GM10266 (cell line): ENCODE measurements at regions not wholly inside any gene's neighbourhood (a gene's known extent, or its start where the extent isn't known, plus 50 kb on each side); places are given as distances from the start of the nearest gene placed in this dataset.

Experiments used
- DNase-seq: peaks from one replicate; pipeline ENCODE4 v3.0.0; 2012; ENCODE audit errors: extremely low spot score
- TF ChIP-seq, protein P1 (sequence below): IDR thresholded peaks from 2 replicates; pipeline ENCODE4 v1.5.1; 2012; ENCODE audit warnings: mild to moderate bottlenecking, low read depth; ENCODE audit not compliant: control insufficient read depth, insufficient read depth; ENCODE audit errors: missing control alignments

DNA sequence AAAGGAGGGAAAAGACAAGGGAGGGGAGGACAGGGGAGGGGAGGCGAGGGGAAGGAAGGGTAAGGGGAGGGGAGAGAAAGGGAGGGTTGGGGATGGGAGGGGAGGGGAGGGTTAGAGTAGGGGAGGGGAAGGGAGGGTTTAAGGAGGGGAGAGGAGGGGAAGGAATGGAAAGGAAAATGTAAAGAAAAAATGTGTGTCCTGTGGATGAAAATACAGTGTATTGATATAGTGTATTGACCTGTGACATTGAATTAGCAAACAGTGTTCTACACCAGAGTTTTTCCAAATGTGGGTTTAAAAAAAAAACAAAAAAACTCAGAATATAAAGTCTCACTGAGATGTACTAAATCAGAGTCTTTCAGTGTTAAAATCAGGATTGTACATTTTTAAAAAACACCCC lies 1279.8 kb upstream of the ADGRL2 start:
- no peak for DNase-seq
- TF ChIP-seq, protein P1, sequence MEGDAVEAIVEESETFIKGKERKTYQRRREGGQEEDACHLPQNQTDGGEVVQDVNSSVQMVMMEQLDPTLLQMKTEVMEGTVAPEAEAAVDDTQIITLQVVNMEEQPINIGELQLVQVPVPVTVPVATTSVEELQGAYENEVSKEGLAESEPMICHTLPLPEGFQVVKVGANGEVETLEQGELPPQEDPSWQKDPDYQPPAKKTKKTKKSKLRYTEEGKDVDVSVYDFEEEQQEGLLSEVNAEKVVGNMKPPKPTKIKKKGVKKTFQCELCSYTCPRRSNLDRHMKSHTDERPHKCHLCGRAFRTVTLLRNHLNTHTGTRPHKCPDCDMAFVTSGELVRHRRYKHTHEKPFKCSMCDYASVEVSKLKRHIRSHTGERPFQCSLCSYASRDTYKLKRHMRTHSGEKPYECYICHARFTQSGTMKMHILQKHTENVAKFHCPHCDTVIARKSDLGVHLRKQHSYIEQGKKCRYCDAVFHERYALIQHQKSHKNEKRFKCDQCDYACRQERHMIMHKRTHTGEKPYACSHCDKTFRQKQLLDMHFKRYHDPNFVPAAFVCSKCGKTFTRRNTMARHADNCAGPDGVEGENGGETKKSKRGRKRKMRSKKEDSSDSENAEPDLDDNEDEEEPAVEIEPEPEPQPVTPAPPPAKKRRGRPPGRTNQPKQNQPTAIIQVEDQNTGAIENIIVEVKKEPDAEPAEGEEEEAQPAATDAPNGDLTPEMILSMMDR, result no peak

DNA sequence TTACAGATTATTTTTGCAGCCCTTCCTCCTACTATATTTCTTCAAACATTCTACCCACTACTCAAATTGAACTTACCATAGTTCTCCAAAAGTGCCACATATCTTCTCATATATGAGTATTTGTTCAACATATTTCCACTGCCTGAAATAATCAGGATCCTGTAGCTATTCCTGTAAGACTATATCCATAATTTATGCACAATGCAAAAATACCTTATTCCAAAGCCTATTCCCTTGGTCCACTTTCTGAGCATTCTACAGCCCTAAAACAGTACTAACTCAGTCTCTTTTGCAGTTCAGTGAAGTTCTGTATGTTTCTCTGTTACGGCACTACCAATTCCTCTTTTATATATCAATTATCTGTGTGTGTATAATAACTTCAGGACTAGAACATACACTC lies 1283.7 kb upstream of the ADGRL2 start:
- TF ChIP-seq, protein P1, result no peak
- DNase-seq, result no peak

DNA sequence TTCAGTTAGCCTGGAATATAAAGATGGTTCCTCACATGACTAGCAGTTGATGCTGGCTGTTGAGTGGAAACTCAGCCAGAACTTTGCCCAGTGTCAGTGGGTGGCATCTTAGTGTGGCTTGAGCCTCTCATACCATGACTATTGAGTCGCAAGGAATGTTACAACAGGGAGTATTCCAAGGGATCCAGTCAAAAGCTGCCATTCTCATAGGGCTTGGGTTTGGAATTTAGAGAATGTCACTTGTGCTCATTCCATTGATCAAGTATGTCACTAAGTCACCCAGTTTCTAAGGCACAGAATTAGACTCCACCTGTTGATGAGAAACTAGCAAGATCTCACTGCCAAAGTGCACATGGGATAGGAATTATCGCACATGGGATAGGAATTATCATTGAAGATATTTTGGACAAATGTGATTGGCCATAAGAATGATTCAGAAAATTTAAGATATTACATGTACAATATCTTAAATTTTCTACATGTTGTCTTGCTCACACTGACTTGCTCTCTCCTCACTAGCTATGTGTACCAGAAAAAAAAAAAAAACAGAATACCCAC lies 1290.7 kb upstream of the ADGRL2 start:
- DNase-seq, result no peak
- TF ChIP-seq, protein P1, result no peak

DNA sequence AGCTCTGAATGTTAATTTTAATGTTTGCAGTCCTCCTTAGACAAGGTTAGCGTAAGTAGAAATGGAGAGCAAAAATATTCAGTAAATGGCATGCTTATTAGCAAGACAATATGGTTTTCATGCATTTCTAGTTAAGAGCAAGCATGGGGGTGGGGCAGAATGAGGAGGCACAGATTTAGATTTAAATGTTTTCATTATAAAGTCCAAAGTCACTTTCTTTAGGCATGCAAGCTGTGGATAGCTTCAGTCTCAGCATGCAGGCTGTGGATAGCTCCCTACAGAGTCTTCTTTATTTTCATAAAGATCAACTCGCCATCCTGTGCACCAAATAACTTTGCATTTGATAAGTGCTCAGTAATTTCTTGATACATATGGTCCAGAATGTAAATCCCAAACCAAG lies 1294.5 kb upstream of the ADGRL2 start:
- no peak for DNase-seq
- TF ChIP-seq, protein P1, result no peak

DNA sequence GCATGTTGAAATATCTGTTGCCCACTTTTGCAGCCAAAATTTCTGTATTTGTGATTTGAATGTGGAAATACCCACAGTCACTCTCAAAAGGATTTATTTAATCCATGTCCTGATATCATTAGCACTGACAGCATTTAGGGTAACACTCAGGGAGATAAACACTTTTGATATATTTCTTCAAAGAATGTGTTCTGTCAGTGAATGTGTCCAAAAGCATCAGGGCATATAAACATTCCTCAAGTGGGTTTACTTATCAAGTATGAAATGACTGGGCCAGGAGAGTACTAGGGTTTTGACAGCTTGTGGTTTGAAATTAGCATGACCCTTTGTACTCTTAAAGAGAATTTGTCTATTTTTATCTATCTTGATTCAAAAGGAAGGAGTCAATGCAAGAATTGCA lies 1302.1 kb upstream of the ADGRL2 start:
- no peak for DNase-seq
- TF ChIP-seq, protein P1, result no peak

GRCh38 chr1:80495806-80496205 lies 1304.9 kb upstream of the ADGRL2 start:
- no peak for DNase-seq
- TF ChIP-seq, protein P1, result no peak

GRCh38 chr1:80472145-80472544 lies 1328.6 kb upstream of the ADGRL2 start:
- TF ChIP-seq, protein P1, result no peak
- no peak for DNase-seq
